OCI-LY3 (cell line): ENCODE measurements at regions not wholly inside any gene's neighbourhood (a gene's known extent, or its start where the extent isn't known, plus 50 kb on each side); places are given as distances from the start of the nearest gene placed in this dataset.

Experiments
- EZH2phosphoT487 ChIP-seq: fragments of 200-600 bp; shearing (Covaris generic); IDR thresholded peaks from 2 replicates; pipeline ENCODE4 v1.6.1; 2018; ENCODE audit warnings: antibody characterized with exemption, mixed run types, low read depth
- TF ChIP-seq, protein P1 (sequence below): fragments of 200-600, 300-600 bp; sonication (generic); IDR thresholded peaks from 2 replicates; pipeline ENCODE4 v1.5.1; 2014; ENCODE audit warnings: antibody characterized with exemption, low read length, low read depth

- TF ChIP-seq EZH2phosphoT487, result no peak
- TF ChIP-seq, protein P1, sequence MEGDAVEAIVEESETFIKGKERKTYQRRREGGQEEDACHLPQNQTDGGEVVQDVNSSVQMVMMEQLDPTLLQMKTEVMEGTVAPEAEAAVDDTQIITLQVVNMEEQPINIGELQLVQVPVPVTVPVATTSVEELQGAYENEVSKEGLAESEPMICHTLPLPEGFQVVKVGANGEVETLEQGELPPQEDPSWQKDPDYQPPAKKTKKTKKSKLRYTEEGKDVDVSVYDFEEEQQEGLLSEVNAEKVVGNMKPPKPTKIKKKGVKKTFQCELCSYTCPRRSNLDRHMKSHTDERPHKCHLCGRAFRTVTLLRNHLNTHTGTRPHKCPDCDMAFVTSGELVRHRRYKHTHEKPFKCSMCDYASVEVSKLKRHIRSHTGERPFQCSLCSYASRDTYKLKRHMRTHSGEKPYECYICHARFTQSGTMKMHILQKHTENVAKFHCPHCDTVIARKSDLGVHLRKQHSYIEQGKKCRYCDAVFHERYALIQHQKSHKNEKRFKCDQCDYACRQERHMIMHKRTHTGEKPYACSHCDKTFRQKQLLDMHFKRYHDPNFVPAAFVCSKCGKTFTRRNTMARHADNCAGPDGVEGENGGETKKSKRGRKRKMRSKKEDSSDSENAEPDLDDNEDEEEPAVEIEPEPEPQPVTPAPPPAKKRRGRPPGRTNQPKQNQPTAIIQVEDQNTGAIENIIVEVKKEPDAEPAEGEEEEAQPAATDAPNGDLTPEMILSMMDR, result no peak
Measured at GRCh38 chr1:72896256-72896655, 613.9 kb upstream of the NEGR1 start.
